ENCODE measurements at regions not wholly inside any gene's neighbourhood (a gene's known extent, or its start where the extent isn't known, plus 50 kb on each side); places are given as distances from the start of the nearest gene placed in this dataset.

- no peak for DNase-seq (ENCODE audit: low spot score in 2 of 2)
- no peaks in the 10 kb centered on the region for H3K9me3 ChIP-seq
- no peaks in the 10 kb centered on the region for H3K36me3 ChIP-seq
- no peaks in the 10 kb centered on the region for H3K4me1 ChIP-seq
- intact Hi-C loops (cut with DNase I), result no loop called here
- H3K27ac ChIP-seq, result no peak overlapping the region
- H3K27me3 ChIP-seq, result no peaks in the 10 kb centered on the region
- TF ChIP-seq CTCF (IDR thresholded peaks at IDR 0.05), result no peak
- H3K4me3 ChIP-seq, result no peak overlapping the region
These were observed 1425.7 kb upstream of the SLC10A2 start for GRCh38 chr13:104491916-104492315.

GRCh38 chr13:104487006-104487405 lies 1420.8 kb upstream of the SLC10A2 start:
- TF ChIP-seq CTCF (IDR thresholded peaks at IDR 0.05), result no peak
- H3K27ac ChIP-seq, result no peak overlapping the region

DNA sequence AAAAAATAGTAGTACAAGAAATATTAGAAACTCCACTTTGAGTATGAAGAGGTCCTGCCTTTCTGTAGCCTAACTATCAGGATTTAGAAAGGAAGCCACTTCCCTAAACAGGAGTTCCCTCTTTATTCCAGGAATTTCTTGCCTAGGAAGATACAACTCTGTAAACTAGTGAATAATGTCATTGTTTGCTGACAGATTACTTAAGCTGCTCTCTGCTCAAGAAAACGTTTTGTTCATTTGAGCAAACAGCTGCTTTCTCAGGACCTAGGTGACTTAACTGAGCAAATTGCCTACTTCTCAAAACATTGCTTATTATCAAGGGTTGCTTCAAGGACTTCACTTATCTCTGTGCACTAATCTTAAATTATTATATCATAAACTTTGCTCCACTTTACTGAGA lies 1419.4 kb upstream of the SLC10A2 start:
- intact Hi-C loops (cut with DNase I), result no loop called here
- Histone ChIP-seq H3K4me3 (no peak overlapping the region), H3K36me3 (no peaks in the 10 kb centered on the region), H3K4me1 (no peaks in the 10 kb centered on the region), H3K27me3 (no peaks in the 10 kb centered on the region), H3K27ac (no peak overlapping the region), H3K9me3 (no peaks in the 10 kb centered on the region)
- no peak for TF ChIP-seq CTCF (IDR thresholded peaks at IDR 0.05)
- no peak for DNase-seq (ENCODE audit: low spot score in 2 of 2)

More at GRCh38 chr13:104487006-104487405, 1420.8 kb upstream of the SLC10A2 start:
- intact Hi-C loops (cut with DNase I), result no loop called here
- Histone ChIP-seq H3K4me1 (no peaks in the 10 kb centered on the region), H3K27me3 (no peaks in the 10 kb centered on the region), H3K4me3 (no peak overlapping the region), H3K9me3 (no peaks in the 10 kb centered on the region), H3K36me3 (no peaks in the 10 kb centered on the region)
- no peak for DNase-seq (ENCODE audit: low spot score in 2 of 2)

GRCh38 chr13:104483631-104484030 lies 1417.4 kb upstream of the SLC10A2 start:
- TF ChIP-seq CTCF (IDR thresholded peaks at IDR 0.05), result no peak
- intact Hi-C loops (cut with DNase I), result no loop called here
- Histone ChIP-seq H3K36me3 (no peaks in the 10 kb centered on the region), H3K4me3 (no peak overlapping the region), H3K27me3 (no peaks in the 10 kb centered on the region), H3K27ac (no peak overlapping the region), H3K9me3 (no peaks in the 10 kb centered on the region), H3K4me1 (no peaks in the 10 kb centered on the region)
- DNase-seq (ENCODE audit: low spot score in 2 of 2), result no peak

DNA sequence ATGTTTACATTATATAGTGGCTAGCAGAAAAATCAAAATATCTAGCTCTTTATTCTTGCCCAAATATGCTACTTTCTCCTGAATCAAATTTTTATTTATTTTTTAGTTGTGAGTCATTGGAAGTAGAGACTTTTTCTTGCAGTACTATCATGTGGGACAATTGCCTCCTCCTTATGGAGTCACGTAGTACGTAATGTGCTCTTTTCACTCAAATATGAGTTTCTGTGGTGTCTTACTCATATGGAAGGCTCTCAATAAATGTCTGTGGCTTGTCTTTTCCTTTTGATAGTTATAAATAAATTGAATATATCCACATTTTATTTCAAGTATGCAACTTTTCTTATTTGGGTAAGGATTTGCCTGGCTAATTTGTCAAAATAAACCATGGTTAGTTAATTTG lies 1411.0 kb upstream of the SLC10A2 start:
- Histone ChIP-seq H3K36me3 (no peaks in the 10 kb centered on the region), H3K27ac (no peak overlapping the region), H3K4me1 (no peaks in the 10 kb centered on the region), H3K9me3 (no peaks in the 10 kb centered on the region), H3K27me3 (no peaks in the 10 kb centered on the region), H3K4me3 (no peak overlapping the region)
- DNase-seq (ENCODE audit: low spot score in 2 of 2), result no peak
- TF ChIP-seq CTCF (IDR thresholded peaks at IDR 0.05), result no peak
- intact Hi-C loops (cut with DNase I), result no loop called here

DNA sequence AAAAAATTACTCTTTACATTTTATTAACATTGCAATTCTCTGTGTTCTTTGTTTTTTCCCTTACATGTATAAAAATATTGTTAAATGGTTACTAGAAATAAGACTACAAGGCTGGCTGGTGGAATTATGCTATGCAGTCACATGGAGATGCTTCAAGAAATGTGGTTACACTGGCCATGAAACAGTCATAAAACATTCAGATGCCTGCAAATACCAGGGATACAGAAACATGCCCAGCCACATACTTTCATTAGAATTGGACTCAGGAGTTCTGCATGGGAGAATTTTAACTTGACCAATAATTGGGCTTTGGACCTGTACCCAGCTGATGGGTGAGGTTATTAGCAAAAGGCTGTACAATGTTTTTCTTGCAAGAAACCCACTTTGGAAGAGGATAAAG lies 1407.7 kb upstream of the SLC10A2 start:
- no peaks in the 10 kb centered on the region for H3K9me3 ChIP-seq
- no peaks in the 10 kb centered on the region for H3K36me3 ChIP-seq
- DNase-seq (ENCODE audit: low spot score in 2 of 2), result no peak
- no peak overlapping the region for H3K4me3 ChIP-seq
- no peaks in the 10 kb centered on the region for H3K4me1 ChIP-seq
- no peak for TF ChIP-seq CTCF (IDR thresholded peaks at IDR 0.05)
- H3K27me3 ChIP-seq, result no peaks in the 10 kb centered on the region
- no peak overlapping the region for H3K27ac ChIP-seq
- intact Hi-C loops (cut with DNase I), result no loop called here

Measured in ascending aorta (tissue), 2 donors.